HG03354 (cell line): ENCODE measurements at regions not wholly inside any gene's neighbourhood (a gene's known extent, or its start where the extent isn't known, plus 50 kb on each side); places are given as distances from the start of the nearest gene placed in this dataset.

Experiments used
- ATAC-seq: cut with Tn5 transposase; IDR thresholded peaks from one replicate; pipeline ENCODE4 v1.9.1; 2021; ENCODE audit warnings: mild to moderate bottlenecking; ENCODE audit not compliant: unreplicated experiment, poor library complexity, severe bottlenecking

GRCh38 chr9:2933165-2934095 is 89.5 kb upstream of the PUM3 start:
- no peak for ATAC-seq

GRCh38 chr9:2928411-2928810 is 84.5 kb upstream of the PUM3 start:
- ATAC-seq: no peak

- ATAC-seq: no peak
These were observed 81.1 kb upstream of the PUM3 start for GRCh38 chr9:2925016-2925415.

GRCh38 chr9:2924380-2924768 is 80.5 kb upstream of the PUM3 start:
- ATAC-seq: no peak

GRCh38 chr9:2923766-2924379 is 80.0 kb upstream of the PUM3 start:
- ATAC-seq: no peak

GRCh38 chr9:2919347-2919746 is 75.5 kb upstream of the PUM3 start:
- no peak for ATAC-seq

GRCh38 chr9:2916382-2916985 is 72.6 kb upstream of the PUM3 start:
- ATAC-seq: no peak

GRCh38 chr9:2913026-2913425 is 69.1 kb upstream of the PUM3 start:
- no peak for ATAC-seq

GRCh38 chr9:2907411-2907810 is 63.5 kb upstream of the PUM3 start:
- no peak for ATAC-seq

- no peak for ATAC-seq
These were observed 60.5 kb upstream of the PUM3 start for GRCh38 chr9:2904242-2904930.
